HEK293T (cell line): ENCODE measurements at regions not wholly inside any gene's neighbourhood (a gene's known extent, or its start where the extent isn't known, plus 50 kb on each side); places are given as distances from the start of the nearest gene placed in this dataset.

Experiments used
- ARNT ChIP-seq: fragments of 450-650 bp; IDR thresholded peaks from 2 replicates; pipeline ENCODE4 v1.6.1; 2017; ENCODE audit warnings: mild to moderate bottlenecking
- BHLHE40 ChIP-seq: fragments of 450-650 bp; IDR thresholded peaks from 2 replicates; pipeline ENCODE4 v1.6.1; 2016; ENCODE audit warnings: mild to moderate bottlenecking, moderate library complexity, borderline replicate concordance
- ELF4 ChIP-seq: fragments of 450-650 bp; IDR thresholded peaks from 2 replicates; pipeline ENCODE4 v1.6.1; 2017; ENCODE audit warnings: antibody characterized with exemption
- FOXK2 ChIP-seq: fragments of 450-650 bp; IDR thresholded peaks from 2 replicates; pipeline ENCODE4 v1.6.1; 2016; ENCODE audit warnings: mild to moderate bottlenecking
- HDGF ChIP-seq: fragments of 450-650 bp; IDR thresholded peaks from 2 replicates; pipeline ENCODE4 v1.6.1; 2017; ENCODE audit warnings: antibody characterized with exemption, borderline replicate concordance
- LEF1 ChIP-seq: fragments of 450-650 bp; IDR thresholded peaks from 2 replicates; pipeline ENCODE4 v1.6.1; 2017; ENCODE audit warnings: mild to moderate bottlenecking, borderline replicate concordance
- NFRKB ChIP-seq: fragments of 450-650 bp; IDR thresholded peaks from 2 replicates; pipeline ENCODE4 v1.6.1; 2016; ENCODE audit warnings: mild to moderate bottlenecking, moderate library complexity
- SP1 ChIP-seq: fragments of 450-650 bp; IDR thresholded peaks from 2 replicates; pipeline ENCODE4 v1.6.1; 2017
- SUZ12 ChIP-seq: fragments of 450-650 bp; IDR thresholded peaks from 2 replicates; pipeline ENCODE4 v1.6.1; 2016; ENCODE audit warnings: mild to moderate bottlenecking
- TF ChIP-seq, protein P1 (sequence below): fragments of 450-650 bp; IDR thresholded peaks from 2 replicates; pipeline ENCODE4 v1.6.1; 2016

DNA sequence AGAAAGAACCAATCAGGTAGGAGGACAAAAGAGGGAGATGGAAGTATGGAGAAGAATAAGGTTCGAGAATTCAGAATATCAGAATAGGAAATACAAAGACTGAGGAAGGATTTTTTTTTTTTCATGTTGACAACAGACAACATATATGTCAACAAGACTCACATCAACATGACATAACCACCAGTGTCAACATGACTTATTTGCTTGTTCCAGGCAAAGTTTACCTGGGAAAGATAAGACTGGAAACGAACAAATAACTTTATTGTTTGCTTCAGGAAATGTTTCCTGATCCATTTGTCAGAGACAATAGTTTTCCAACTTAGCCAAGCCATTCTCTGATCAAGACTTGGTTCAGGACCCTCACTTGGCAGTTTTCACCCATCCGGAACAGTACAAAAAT lies 321.9 kb upstream of the NETO1 start:
- TF ChIP-seq NFRKB = no peak
- TF ChIP-seq HDGF = no peak
- no peak for TF ChIP-seq LEF1
- no peak for TF ChIP-seq ELF4
- no peak for TF ChIP-seq SP1
- TF ChIP-seq, protein P1, sequence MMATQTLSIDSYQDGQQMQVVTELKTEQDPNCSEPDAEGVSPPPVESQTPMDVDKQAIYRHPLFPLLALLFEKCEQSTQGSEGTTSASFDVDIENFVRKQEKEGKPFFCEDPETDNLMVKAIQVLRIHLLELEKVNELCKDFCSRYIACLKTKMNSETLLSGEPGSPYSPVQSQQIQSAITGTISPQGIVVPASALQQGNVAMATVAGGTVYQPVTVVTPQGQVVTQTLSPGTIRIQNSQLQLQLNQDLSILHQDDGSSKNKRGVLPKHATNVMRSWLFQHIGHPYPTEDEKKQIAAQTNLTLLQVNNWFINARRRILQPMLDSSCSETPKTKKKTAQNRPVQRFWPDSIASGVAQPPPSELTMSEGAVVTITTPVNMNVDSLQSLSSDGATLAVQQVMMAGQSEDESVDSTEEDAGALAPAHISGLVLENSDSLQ = no peak
- TF ChIP-seq FOXK2 = no peak
- TF ChIP-seq SUZ12 = no peak
- no peak for TF ChIP-seq ARNT
- no peak for TF ChIP-seq BHLHE40
